H1 (cell line): ENCODE measurements at regions not wholly inside any gene's neighbourhood (a gene's known extent, or its start where the extent isn't known, plus 50 kb on each side); places are given as distances from the start of the nearest gene placed in this dataset.

Experiments used
- ASH2L ChIP-seq: fragments of 200-600, 300-600 bp; sonication (generic); IDR thresholded peaks from one replicate; pipeline ENCODE4 v1.7.1; 2017; ENCODE audit warnings: low read length
- CTBP2 ChIP-seq: IDR thresholded peaks from 2 replicates; pipeline ENCODE4 v1.7.0; 2011; ENCODE audit warnings: borderline replicate concordance, mild to moderate bottlenecking, moderate library complexity, mixed read lengths, low read length; ENCODE audit not compliant: insufficient read depth, insufficient read length

DNA sequence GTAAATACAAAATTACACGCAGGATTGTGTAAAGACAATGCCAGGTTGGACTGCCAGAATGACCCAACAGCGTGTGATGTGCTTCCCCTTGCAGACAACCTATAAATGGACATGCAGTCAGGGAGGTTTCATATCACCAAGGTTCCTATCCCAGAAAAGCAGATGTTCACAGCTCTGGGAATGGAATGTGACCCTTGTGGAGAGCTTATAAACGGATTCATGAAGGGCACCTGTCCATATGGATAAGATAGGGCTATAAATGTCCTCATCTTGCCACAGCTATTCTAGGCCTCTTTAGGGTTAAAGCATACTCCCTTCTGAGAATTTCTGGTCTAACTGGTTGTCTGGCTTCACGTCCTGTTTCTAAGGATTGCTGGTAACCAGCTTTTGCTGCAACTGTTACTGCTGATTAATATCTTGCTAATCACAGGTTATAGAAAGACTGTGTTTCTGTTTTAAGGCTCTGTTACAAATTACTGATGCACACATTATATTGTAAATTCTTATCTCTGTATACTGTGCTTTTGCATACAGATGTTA lies 285.4 kb upstream of the HSFY2 start (continued):
- TF ChIP-seq ASH2L (no peak), CTBP2 (no peak)
- TF ChIP-seq, all 59 proteins: peak for 0
